G401.6 (cell line): ENCODE measurements at regions not wholly inside any gene's neighbourhood (a gene's known extent, or its start where the extent isn't known, plus 50 kb on each side); places are given as distances from the start of the nearest gene placed in this dataset.
"Not testable (repeated sequence)": the region's sequence is repeated elsewhere in the genome, so short reads cannot be mapped to it uniquely, and the experiment has no call there.

Source experiments
- FAIRE-seq: peaks from 2 replicates; lab custom pipeline; 2012; peaks lifted over from hg19 to GRCh38; lab: Jason Lieb, UNC

- no peak for FAIRE-seq
Measured at GRCh38 chr16:51305337-51305736, 154.3 kb upstream of the SALL1 start.

- no peak for FAIRE-seq
Measured at GRCh38 chr16:51302042-51302441, 151.0 kb upstream of the SALL1 start.

GRCh38 chr16:51298800-51299199 lies 147.7 kb upstream of the SALL1 start:
- no peak for FAIRE-seq

- no peak for FAIRE-seq
Measured at GRCh38 chr16:51290442-51291285, 139.6 kb upstream of the SALL1 start.

- FAIRE-seq, result no peak
Measured at GRCh38 chr16:51289336-51289735, 138.3 kb upstream of the SALL1 start.

- FAIRE-seq, result no peak
Measured at GRCh38 chr16:51287121-51287755, 136.2 kb upstream of the SALL1 start.

GRCh38 chr16:51286272-51286671 lies 135.2 kb upstream of the SALL1 start:
- no peak for FAIRE-seq

GRCh38 chr16:51276336-51276735 lies 125.3 kb upstream of the SALL1 start:
- FAIRE-seq, result no peak

GRCh38 chr16:51272420-51272819 lies 121.3 kb upstream of the SALL1 start:
- FAIRE-seq, result no peak

- no peak for FAIRE-seq
Measured at GRCh38 chr16:51271156-51271701, 120.2 kb upstream of the SALL1 start.

GRCh38 chr16:51268237-51268636 lies 117.2 kb upstream of the SALL1 start:
- no peak for FAIRE-seq

- FAIRE-seq, result no peak
Measured at GRCh38 chr16:51267681-51268080, 116.6 kb upstream of the SALL1 start.

- no peak for FAIRE-seq
Measured at GRCh38 chr16:51262428-51262827, 111.4 kb upstream of the SALL1 start.

GRCh38 chr16:51261919-51262318 lies 110.8 kb upstream of the SALL1 start:
- FAIRE-seq, result no peak

- no peak for FAIRE-seq
Measured at GRCh38 chr16:51255349-51255972, 104.4 kb upstream of the SALL1 start.

- FAIRE-seq, result not testable (repeated sequence)
Measured at GRCh38 chr16:51254390-51254789, 103.3 kb upstream of the SALL1 start.

- FAIRE-seq, result no peak
Measured at GRCh38 chr16:51248217-51248616, 97.1 kb upstream of the SALL1 start.

GRCh38 chr16:51245658-51245995 lies 94.6 kb upstream of the SALL1 start:
- FAIRE-seq, result no peak

- no peak for FAIRE-seq
Measured at GRCh38 chr16:51244887-51245657, 94.0 kb upstream of the SALL1 start.

- FAIRE-seq, result no peak
Measured at GRCh38 chr16:51243936-51244436, 92.9 kb upstream of the SALL1 start.

- no peak for FAIRE-seq
Measured at GRCh38 chr16:51242296-51242994, 91.4 kb upstream of the SALL1 start.

- no peak for FAIRE-seq
Measured at GRCh38 chr16:51239196-51239595, 88.1 kb upstream of the SALL1 start.
